Caco-2 (cell line): ENCODE measurements at regions not wholly inside any gene's neighbourhood (a gene's known extent, or its start where the extent isn't known, plus 50 kb on each side); places are given as distances from the start of the nearest gene placed in this dataset.

Experiments
- BruUV-seq: library from RNA; stranded (reverse); fragments of 400-500 nt; replicated peaks from 2 replicates; lab custom pipeline; 2021; lab: Mats Ljungman, UMichigan
- CTCF ChIA-PET: fragments of 300-600 bp; sonication (Branson Sonifier 250); formaldehyde crosslinking; loops from one replicate; lab custom pipeline; 2022; ENCODE audit warnings: antibody characterized with exemption; lab: Charles Lee
- POLR2A ChIA-PET: fragments of 300-600 bp; sonication (Branson Sonifier 250); formaldehyde crosslinking; loops from one replicate; lab custom pipeline; 2022; ENCODE audit warnings: antibody characterized with exemption; lab: Charles Lee
- DNase-seq, 2 experiments: peaks; one replicate each; pipeline versions ENCODE4 v3.0.0 to v3.0.0-alpha.2; 2020 to 2022
- H3K27me3 ChIP-seq: replicated peaks from 2 replicates; pipeline ENCODE4 v1.6.0; 2011; ENCODE audit warnings: low read length; ENCODE audit not compliant: control insufficient read depth, insufficient read depth
- H3K36me3 ChIP-seq: 2 replicates; pipeline ENCODE4 v1.5.1; 2011; ENCODE audit warnings: low read length; ENCODE audit not compliant: control insufficient read depth, insufficient read depth
- H3K4me1 ChIP-seq: fragments of 250-450 bp; sonication (Bioruptor Pico); 2 replicates; pipeline ENCODE4 v1.5.1; 2020; ENCODE audit warnings: mild to moderate bottlenecking
- H3K4me3 ChIP-seq: 2 replicates; pipeline ENCODE4 v1.5.1; 2011; ENCODE audit warnings: low read depth, mild to moderate bottlenecking, control low read depth, low read length
- H3K9me3 ChIP-seq: fragments of 250-450 bp; sonication (Bioruptor Pico); 2 replicates; pipeline ENCODE4 v1.5.1; 2020; ENCODE audit warnings: mild to moderate bottlenecking, moderate library complexity
- H3K27ac Mint-ChIP-seq: one replicate; pipeline ENCODE4 v1.8.0; 2022; ENCODE audit warnings: mixed read lengths; ENCODE audit not compliant: unreplicated experiment
- H3K27me3 Mint-ChIP-seq: one replicate; pipeline ENCODE4 v1.8.0; 2022; ENCODE audit warnings: mixed read lengths; ENCODE audit not compliant: insufficient read depth, unreplicated experiment
- H3K36me3 Mint-ChIP-seq: one replicate; pipeline ENCODE4 v1.8.0; 2022; ENCODE audit warnings: mild to moderate bottlenecking, mixed read lengths; ENCODE audit not compliant: insufficient read depth, unreplicated experiment
- H3K4me1 Mint-ChIP-seq: one replicate; pipeline ENCODE4 v1.8.0; 2022; ENCODE audit warnings: low read depth, mixed read lengths; ENCODE audit not compliant: unreplicated experiment
- H3K4me3 Mint-ChIP-seq: one replicate; pipeline ENCODE4 v1.8.0; 2022; ENCODE audit warnings: mild to moderate bottlenecking, moderate library complexity, mixed read lengths; ENCODE audit not compliant: unreplicated experiment
- H3K9me3 Mint-ChIP-seq: one replicate; pipeline ENCODE4 v1.8.0; 2022; ENCODE audit warnings: mixed read lengths; ENCODE audit not compliant: unreplicated experiment
- CTCF ChIP-seq, 2 experiments: fragments of 200-600 bp in 1 of 2; IDR thresholded peaks; 1 replicate in 1 of 2; 2 replicates in 1 of 2; pipeline versions ENCODE4 v1.5.1 to v1.8.0; 2011 to 2022; ENCODE audit warnings: antibody characterized with exemption in 1 of 2, control low read depth in 1 of 2, inconsistent platforms in 1 of 2, low read depth in 1 of 2, low read length in 1 of 2, mild to moderate bottlenecking in 1 of 2, moderate library complexity in 1 of 2; ENCODE audit not compliant: insufficient read depth in 1 of 2, severe bottlenecking in 1 of 2, unreplicated experiment in 1 of 2
- intact Hi-C: fragments of 100-400 bp; cut with micrococcal nuclease; formaldehyde crosslinking; loops from one replicate; pipeline ENCODE4 v1.10.0; 2022; ENCODE audit not compliant: unreplicated experiment

- TF ChIP-seq CTCF (IDR thresholded peaks at IDR 0.05; ENCODE audit: insufficient read depth in 1 of 2, low read depth in 1 of 2, low read length in 1 of 2, severe bottlenecking in 1 of 2, unreplicated experiment in 1 of 2), result no peak
- Mint-ChIP-seq H3K9me3 (no peaks in the 10 kb centered on the region), H3K27me3 (peaks cover 4% of the 10 kb centered on the region), H3K4me3 (no peak overlapping the region), H3K36me3 (no peaks in the 10 kb centered on the region), H3K27ac (no peak overlapping the region), H3K4me1 (peaks cover 8% of the 10 kb centered on the region)
- BruUV-seq, result no TSS peak
- ChIA-PET POLR2A (no interaction called here), CTCF (no interaction called here)
- intact Hi-C loops, result no loop called here
- Histone ChIP-seq H3K4me1 (no peaks in the 10 kb centered on the region), H3K27me3 (no peaks in the 10 kb centered on the region), H3K4me3 (no peak overlapping the region), H3K36me3 (no peaks in the 10 kb centered on the region), H3K9me3 (no peaks in the 10 kb centered on the region)
- DNase-seq, result no peak
Measured at GRCh38 chr4:79017481-79017880, 78.2 kb upstream of the PAQR3 start.

GRCh38 chr4:79016878-79017277 is 77.6 kb upstream of the PAQR3 start:
- intact Hi-C loops, result no loop called here
- no peak for TF ChIP-seq CTCF (IDR thresholded peaks at IDR 0.05; ENCODE audit: insufficient read depth in 1 of 2, low read depth in 1 of 2, low read length in 1 of 2, severe bottlenecking in 1 of 2, unreplicated experiment in 1 of 2)
- POLR2A ChIA-PET, result no interaction called here

GRCh38 chr4:79015411-79015810 is 76.2 kb upstream of the PAQR3 start:
- Mint-ChIP-seq H3K9me3 (no peaks in the 10 kb centered on the region), H3K36me3 (no peaks in the 10 kb centered on the region), H3K27me3 (no peaks in the 10 kb centered on the region), H3K27ac (no peak overlapping the region), H3K4me1 (no peaks in the 10 kb centered on the region), H3K4me3 (no peak overlapping the region)
- no peaks in the 10 kb centered on the region for H3K9me3 ChIP-seq
- H3K36me3 ChIP-seq, result no peaks in the 10 kb centered on the region
- DNase-seq, result no peak
- TF ChIP-seq CTCF (IDR thresholded peaks at IDR 0.05; ENCODE audit: insufficient read depth in 1 of 2, low read depth in 1 of 2, low read length in 1 of 2, severe bottlenecking in 1 of 2, unreplicated experiment in 1 of 2), result no peak
- ChIA-PET CTCF (no interaction called here), POLR2A (no interaction called here)
- intact Hi-C loops, result no loop called here
- H3K4me1 ChIP-seq, result no peaks in the 10 kb centered on the region
- no peaks in the 10 kb centered on the region for H3K27me3 ChIP-seq
- BruUV-seq, result no TSS peak
- H3K4me3 ChIP-seq, result no peak overlapping the region

More at GRCh38 chr4:79016878-79017277, 77.6 kb upstream of the PAQR3 start:
- H3K9me3 Mint-ChIP-seq, result no peaks in the 10 kb centered on the region
- Histone ChIP-seq H3K36me3 (no peaks in the 10 kb centered on the region), H3K4me1 (no peaks in the 10 kb centered on the region), H3K4me3 (no peak overlapping the region), H3K27me3 (no peaks in the 10 kb centered on the region), H3K9me3 (no peaks in the 10 kb centered on the region)
- H3K36me3 Mint-ChIP-seq, result no peaks in the 10 kb centered on the region
- BruUV-seq, result no TSS peak
- no peak overlapping the region for H3K4me3 Mint-ChIP-seq
- CTCF ChIA-PET, result no interaction called here
- peaks cover 8% of the 10 kb centered on the region for H3K4me1 Mint-ChIP-seq
- H3K27ac Mint-ChIP-seq, result no peak overlapping the region
- no peak for DNase-seq
- H3K27me3 Mint-ChIP-seq, result peaks cover 4% of the 10 kb centered on the region
